BE2C (cell line): ENCODE measurements at regions not wholly inside any gene's neighbourhood (a gene's known extent, or its start where the extent isn't known, plus 50 kb on each side); places are given as distances from the start of the nearest gene placed in this dataset.

Source experiments
- DNase-seq: peaks from one replicate; pipeline ENCODE4 v3.0.0-alpha.2; 2020
- H3K27me3 ChIP-seq: fragments of 250-450 bp; sonication (Bioruptor Pico); 2 replicates; pipeline ENCODE4 v1.5.1; 2020; ENCODE audit warnings: mild to moderate bottlenecking
- H3K36me3 ChIP-seq: fragments of 250-450 bp; sonication (Bioruptor Pico); 2 replicates; pipeline ENCODE4 v1.5.1; 2020; ENCODE audit warnings: mild to moderate bottlenecking
- H3K4me1 ChIP-seq: fragments of 250-450 bp; sonication (Bioruptor Pico); 2 replicates; pipeline ENCODE4 v1.5.1; 2020
- H3K4me3 ChIP-seq: 2 replicates; pipeline ENCODE4 v1.5.1; 2011; ENCODE audit warnings: low read depth, low read length
- H3K9me3 ChIP-seq: fragments of 250-450 bp; sonication (Bioruptor Pico); 2 replicates; pipeline ENCODE4 v1.5.1; 2020
- CTCF ChIP-seq: IDR thresholded peaks from 2 replicates; pipeline ENCODE4 v1.5.1; 2012; ENCODE audit warnings: mild to moderate bottlenecking, low read depth, low read length

GRCh38 chr15:93587059-93587521, 498.1 kb upstream of the RGMA start:
- peaks cover 12% of the 10 kb centered on the region for H3K4me1 ChIP-seq
- DNase-seq, result peak; percentile 54
- no peak overlapping the region for H3K4me3 ChIP-seq
- H3K9me3 ChIP-seq, result no peaks in the 10 kb centered on the region
- no peaks in the 10 kb centered on the region for H3K27me3 ChIP-seq
- TF ChIP-seq CTCF, result no peak
- no peaks in the 10 kb centered on the region for H3K36me3 ChIP-seq

GRCh38 chr15:93585012-93585411, 496.0 kb upstream of the RGMA start:
- no peak for DNase-seq
- Histone ChIP-seq H3K27me3 (no peaks in the 10 kb centered on the region), H3K4me3 (no peak overlapping the region), H3K4me1 (peaks cover 12% of the 10 kb centered on the region), H3K9me3 (no peaks in the 10 kb centered on the region), H3K36me3 (no peaks in the 10 kb centered on the region)
- no peak for TF ChIP-seq CTCF

- H3K36me3 ChIP-seq, result no peaks in the 10 kb centered on the region
Measured at GRCh38 chr15:93583968-93584367, 495.0 kb upstream of the RGMA start.

GRCh38 chr15:93583552-93583951, 494.5 kb upstream of the RGMA start:
- H3K27me3 ChIP-seq, result no peaks in the 10 kb centered on the region
- H3K9me3 ChIP-seq, result no peaks in the 10 kb centered on the region
- peaks cover 12% of the 10 kb centered on the region for H3K4me1 ChIP-seq
- no peaks in the 10 kb centered on the region for H3K36me3 ChIP-seq
- no peak overlapping the region for H3K4me3 ChIP-seq
- TF ChIP-seq CTCF, result no peak
- DNase-seq, result no peak

More at GRCh38 chr15:93583968-93584367, 495.0 kb upstream of the RGMA start:
- Histone ChIP-seq H3K27me3 (no peaks in the 10 kb centered on the region), H3K4me3 (no peak overlapping the region), H3K4me1 (peaks cover 12% of the 10 kb centered on the region), H3K9me3 (no peaks in the 10 kb centered on the region)
- no peak for DNase-seq
- no peak for TF ChIP-seq CTCF

- H3K9me3 ChIP-seq, result no peaks in the 10 kb centered on the region
- no peaks in the 10 kb centered on the region for H3K36me3 ChIP-seq
- no peaks in the 10 kb centered on the region for H3K27me3 ChIP-seq
- H3K4me1 ChIP-seq, result no peaks in the 10 kb centered on the region
- DNase-seq, result no peak
- no peak for TF ChIP-seq CTCF
- H3K4me3 ChIP-seq, result no peak overlapping the region
Measured at GRCh38 chr15:93570527-93570926, 481.5 kb upstream of the RGMA start.

GRCh38 chr15:93566762-93567161, 477.8 kb upstream of the RGMA start:
- no peak for TF ChIP-seq CTCF

More at GRCh38 chr15:93566762-93567161, 477.8 kb upstream of the RGMA start:
- DNase-seq, result no peak
- Histone ChIP-seq H3K9me3 (no peaks in the 10 kb centered on the region), H3K27me3 (no peaks in the 10 kb centered on the region), H3K4me3 (no peak overlapping the region), H3K4me1 (no peaks in the 10 kb centered on the region; the same call in 1 of the 2 replicates), H3K36me3 (no peaks in the 10 kb centered on the region)
